HepG2 (cell line): ENCODE measurements at regions not wholly inside any gene's neighbourhood (a gene's known extent, or its start where the extent isn't known, plus 50 kb on each side); places are given as distances from the start of the nearest gene placed in this dataset.
"Not testable (repeated sequence)": the region's sequence is repeated elsewhere in the genome, so short reads cannot be mapped to it uniquely, and the experiment has no call there.

Experiments
- ARHGAP35 ChIP-seq: sonication (generic); formaldehyde crosslinking; IDR thresholded peaks from 2 replicates; pipeline ENCODE4 v1.9.0; 2022; ENCODE audit warnings: mild to moderate bottlenecking, inconsistent platforms, moderate library complexity, missing genetic modification reagents, borderline replicate concordance
- PHF20 ChIP-seq: sonication (generic); formaldehyde crosslinking; IDR thresholded peaks from 2 replicates; pipeline ENCODE4 v1.5.0; 2020; ENCODE audit warnings: mild to moderate bottlenecking, missing genetic modification reagents
- RAD21 ChIP-seq: fragments of 450-650 bp; formaldehyde crosslinking; IDR thresholded peaks from 2 replicates; pipeline ENCODE4 v1.5.0; 2020; ENCODE audit warnings: mild to moderate bottlenecking
- SP4 ChIP-seq: sonication (generic); formaldehyde crosslinking; IDR thresholded peaks from 2 replicates; pipeline ENCODE4 v1.8.1; 2023; ENCODE audit warnings: mild to moderate bottlenecking, missing genetic modification reagents
- ZC3H4 ChIP-seq: sonication (generic); formaldehyde crosslinking; IDR thresholded peaks from 2 replicates; pipeline ENCODE4 v1.4.0; 2020; ENCODE audit warnings: missing genetic modification reagents, borderline replicate concordance
- ZNF136 ChIP-seq: sonication (generic); formaldehyde crosslinking; IDR thresholded peaks from 2 replicates; pipeline ENCODE4 v1.8.1; 2022; ENCODE audit warnings: low read depth, mild to moderate bottlenecking, moderate library complexity, missing genetic modification reagents
- ZNF512 ChIP-seq: sonication (generic); formaldehyde crosslinking; IDR thresholded peaks from 2 replicates; pipeline ENCODE4 v1.4.0; 2020; ENCODE audit warnings: mild to moderate bottlenecking, missing genetic modification reagents

DNA sequence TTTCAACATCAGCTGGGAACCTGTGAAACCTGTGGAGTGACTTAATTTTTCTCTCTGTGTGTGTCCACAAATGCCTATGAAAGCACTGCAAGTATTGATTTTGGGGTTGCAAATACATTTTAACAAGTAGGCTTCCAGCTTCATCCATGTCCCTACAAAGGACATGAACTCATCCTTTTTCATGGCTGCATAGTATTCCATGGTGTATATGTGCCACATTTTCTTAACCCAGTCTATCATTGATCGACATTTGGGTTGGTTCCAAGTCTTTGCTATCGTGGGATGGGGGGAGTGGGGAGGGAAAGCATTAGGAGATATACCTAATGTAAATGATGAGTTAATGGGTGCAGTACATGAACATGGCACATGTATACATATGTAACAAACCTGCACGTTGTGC is 711.3 kb downstream of the LTN1 start:
- not testable (repeated sequence) for TF ChIP-seq SP4 (CRISPR knock-in tag); ZNF512 (CRISPR knock-in tag); PHF20 (CRISPR knock-in tag); ZC3H4 (CRISPR knock-in tag); ZNF136; RAD21; ARHGAP35 (CRISPR knock-in tag)
